K562 (cell line): ENCODE measurements at regions not wholly inside any gene's neighbourhood (a gene's known extent, or its start where the extent isn't known, plus 50 kb on each side); places are given as distances from the start of the nearest gene placed in this dataset.

Source experiments
- CCAR2 ChIP-seq: fragments of 200-400 bp; formaldehyde crosslinking; IDR thresholded peaks from 2 replicates; pipeline ENCODE4 v1.6.1; 2017; ENCODE audit warnings: mild to moderate bottlenecking, low read depth, low read length
- GATAD2B ChIP-seq: fragments of 450-650 bp; IDR thresholded peaks from 2 replicates; pipeline ENCODE4 v1.6.1; 2017; ENCODE audit warnings: mild to moderate bottlenecking, borderline replicate concordance
- STAG1 ChIP-seq: sonication (generic); formaldehyde crosslinking; IDR thresholded peaks from 2 replicates; pipeline ENCODE4 v1.5.0; 2020; ENCODE audit warnings: missing genetic modification reagents, borderline replicate concordance
- TF ChIP-seq, protein P1 (sequence below): fragments of 200-600 bp; sonication (generic); IDR thresholded peaks from one replicate; pipeline ENCODE4 v1.6.1; 2012; ENCODE audit warnings: mild to moderate bottlenecking, low read depth, low read length, inconsistent platforms
- TF ChIP-seq, protein P2 (sequence below): fragments of 450-650 bp; IDR thresholded peaks from 2 replicates; pipeline ENCODE4 v1.6.1; 2014; ENCODE audit warnings: low read depth, mild to moderate bottlenecking, moderate library complexity, borderline replicate concordance

DNA sequence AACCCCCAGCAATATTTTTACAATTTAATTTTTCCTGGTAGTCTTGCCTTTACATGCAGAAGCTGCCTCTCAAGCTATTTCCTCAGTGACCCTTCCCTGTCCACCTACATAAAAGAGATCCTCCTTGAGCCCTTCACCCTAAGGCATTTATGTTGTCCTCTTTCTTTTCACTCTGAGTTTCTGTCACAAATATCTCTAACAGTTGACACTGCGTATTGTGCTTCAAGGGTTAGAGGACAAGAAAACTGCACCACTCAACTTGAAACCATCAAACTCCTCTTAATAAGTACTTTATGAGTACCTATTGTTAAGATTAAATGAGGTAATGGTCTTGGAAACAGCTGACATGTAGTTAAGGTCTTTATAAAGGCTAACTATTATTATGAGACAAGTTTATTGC lies 557.7 kb downstream of the TRHDE start (continued):
- TF ChIP-seq, protein P1, sequence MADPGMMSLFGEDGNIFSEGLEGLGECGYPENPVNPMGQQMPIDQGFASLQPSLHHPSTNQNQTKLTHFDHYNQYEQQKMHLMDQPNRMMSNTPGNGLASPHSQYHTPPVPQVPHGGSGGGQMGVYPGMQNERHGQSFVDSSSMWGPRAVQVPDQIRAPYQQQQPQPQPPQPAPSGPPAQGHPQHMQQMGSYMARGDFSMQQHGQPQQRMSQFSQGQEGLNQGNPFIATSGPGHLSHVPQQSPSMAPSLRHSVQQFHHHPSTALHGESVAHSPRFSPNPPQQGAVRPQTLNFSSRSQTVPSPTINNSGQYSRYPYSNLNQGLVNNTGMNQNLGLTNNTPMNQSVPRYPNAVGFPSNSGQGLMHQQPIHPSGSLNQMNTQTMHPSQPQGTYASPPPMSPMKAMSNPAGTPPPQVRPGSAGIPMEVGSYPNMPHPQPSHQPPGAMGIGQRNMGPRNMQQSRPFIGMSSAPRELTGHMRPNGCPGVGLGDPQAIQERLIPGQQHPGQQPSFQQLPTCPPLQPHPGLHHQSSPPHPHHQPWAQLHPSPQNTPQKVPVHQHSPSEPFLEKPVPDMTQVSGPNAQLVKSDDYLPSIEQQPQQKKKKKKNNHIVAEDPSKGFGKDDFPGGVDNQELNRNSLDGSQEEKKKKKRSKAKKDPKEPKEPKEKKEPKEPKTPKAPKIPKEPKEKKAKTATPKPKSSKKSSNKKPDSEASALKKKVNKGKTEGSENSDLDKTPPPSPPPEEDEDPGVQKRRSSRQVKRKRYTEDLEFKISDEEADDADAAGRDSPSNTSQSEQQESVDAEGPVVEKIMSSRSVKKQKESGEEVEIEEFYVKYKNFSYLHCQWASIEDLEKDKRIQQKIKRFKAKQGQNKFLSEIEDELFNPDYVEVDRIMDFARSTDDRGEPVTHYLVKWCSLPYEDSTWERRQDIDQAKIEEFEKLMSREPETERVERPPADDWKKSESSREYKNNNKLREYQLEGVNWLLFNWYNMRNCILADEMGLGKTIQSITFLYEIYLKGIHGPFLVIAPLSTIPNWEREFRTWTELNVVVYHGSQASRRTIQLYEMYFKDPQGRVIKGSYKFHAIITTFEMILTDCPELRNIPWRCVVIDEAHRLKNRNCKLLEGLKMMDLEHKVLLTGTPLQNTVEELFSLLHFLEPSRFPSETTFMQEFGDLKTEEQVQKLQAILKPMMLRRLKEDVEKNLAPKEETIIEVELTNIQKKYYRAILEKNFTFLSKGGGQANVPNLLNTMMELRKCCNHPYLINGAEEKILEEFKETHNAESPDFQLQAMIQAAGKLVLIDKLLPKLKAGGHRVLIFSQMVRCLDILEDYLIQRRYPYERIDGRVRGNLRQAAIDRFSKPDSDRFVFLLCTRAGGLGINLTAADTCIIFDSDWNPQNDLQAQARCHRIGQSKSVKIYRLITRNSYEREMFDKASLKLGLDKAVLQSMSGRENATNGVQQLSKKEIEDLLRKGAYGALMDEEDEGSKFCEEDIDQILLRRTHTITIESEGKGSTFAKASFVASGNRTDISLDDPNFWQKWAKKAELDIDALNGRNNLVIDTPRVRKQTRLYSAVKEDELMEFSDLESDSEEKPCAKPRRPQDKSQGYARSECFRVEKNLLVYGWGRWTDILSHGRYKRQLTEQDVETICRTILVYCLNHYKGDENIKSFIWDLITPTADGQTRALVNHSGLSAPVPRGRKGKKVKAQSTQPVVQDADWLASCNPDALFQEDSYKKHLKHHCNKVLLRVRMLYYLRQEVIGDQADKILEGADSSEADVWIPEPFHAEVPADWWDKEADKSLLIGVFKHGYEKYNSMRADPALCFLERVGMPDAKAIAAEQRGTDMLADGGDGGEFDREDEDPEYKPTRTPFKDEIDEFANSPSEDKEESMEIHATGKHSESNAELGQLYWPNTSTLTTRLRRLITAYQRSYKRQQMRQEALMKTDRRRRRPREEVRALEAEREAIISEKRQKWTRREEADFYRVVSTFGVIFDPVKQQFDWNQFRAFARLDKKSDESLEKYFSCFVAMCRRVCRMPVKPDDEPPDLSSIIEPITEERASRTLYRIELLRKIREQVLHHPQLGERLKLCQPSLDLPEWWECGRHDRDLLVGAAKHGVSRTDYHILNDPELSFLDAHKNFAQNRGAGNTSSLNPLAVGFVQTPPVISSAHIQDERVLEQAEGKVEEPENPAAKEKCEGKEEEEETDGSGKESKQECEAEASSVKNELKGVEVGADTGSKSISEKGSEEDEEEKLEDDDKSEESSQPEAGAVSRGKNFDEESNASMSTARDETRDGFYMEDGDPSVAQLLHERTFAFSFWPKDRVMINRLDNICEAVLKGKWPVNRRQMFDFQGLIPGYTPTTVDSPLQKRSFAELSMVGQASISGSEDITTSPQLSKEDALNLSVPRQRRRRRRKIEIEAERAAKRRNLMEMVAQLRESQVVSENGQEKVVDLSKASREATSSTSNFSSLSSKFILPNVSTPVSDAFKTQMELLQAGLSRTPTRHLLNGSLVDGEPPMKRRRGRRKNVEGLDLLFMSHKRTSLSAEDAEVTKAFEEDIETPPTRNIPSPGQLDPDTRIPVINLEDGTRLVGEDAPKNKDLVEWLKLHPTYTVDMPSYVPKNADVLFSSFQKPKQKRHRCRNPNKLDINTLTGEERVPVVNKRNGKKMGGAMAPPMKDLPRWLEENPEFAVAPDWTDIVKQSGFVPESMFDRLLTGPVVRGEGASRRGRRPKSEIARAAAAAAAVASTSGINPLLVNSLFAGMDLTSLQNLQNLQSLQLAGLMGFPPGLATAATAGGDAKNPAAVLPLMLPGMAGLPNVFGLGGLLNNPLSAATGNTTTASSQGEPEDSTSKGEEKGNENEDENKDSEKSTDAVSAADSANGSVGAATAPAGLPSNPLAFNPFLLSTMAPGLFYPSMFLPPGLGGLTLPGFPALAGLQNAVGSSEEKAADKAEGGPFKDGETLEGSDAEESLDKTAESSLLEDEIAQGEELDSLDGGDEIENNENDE, result no peak
- TF ChIP-seq STAG1 (CRISPR knock-in tag), result no peak
- TF ChIP-seq, protein P2, sequence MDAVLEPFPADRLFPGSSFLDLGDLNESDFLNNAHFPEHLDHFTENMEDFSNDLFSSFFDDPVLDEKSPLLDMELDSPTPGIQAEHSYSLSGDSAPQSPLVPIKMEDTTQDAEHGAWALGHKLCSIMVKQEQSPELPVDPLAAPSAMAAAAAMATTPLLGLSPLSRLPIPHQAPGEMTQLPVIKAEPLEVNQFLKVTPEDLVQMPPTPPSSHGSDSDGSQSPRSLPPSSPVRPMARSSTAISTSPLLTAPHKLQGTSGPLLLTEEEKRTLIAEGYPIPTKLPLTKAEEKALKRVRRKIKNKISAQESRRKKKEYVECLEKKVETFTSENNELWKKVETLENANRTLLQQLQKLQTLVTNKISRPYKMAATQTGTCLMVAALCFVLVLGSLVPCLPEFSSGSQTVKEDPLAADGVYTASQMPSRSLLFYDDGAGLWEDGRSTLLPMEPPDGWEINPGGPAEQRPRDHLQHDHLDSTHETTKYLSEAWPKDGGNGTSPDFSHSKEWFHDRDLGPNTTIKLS, result no peak
- TF ChIP-seq CCAR2, result no peak
- no peak for TF ChIP-seq GATAD2B
